Uterus (tissue), 3 donors: ENCODE measurements at regions not wholly inside any gene's neighbourhood (a gene's known extent, or its start where the extent isn't known, plus 50 kb on each side); places are given as distances from the start of the nearest gene placed in this dataset.

ENCODE experiments used
- DNase-seq, 2 donors: peaks; one replicate each; pipeline ENCODE4 v3.0.0-alpha.2; 2019 to 2020
- H3K27ac ChIP-seq, 2 donors: fragments of 200-600 bp; sonication (generic); 1 replicate in 1 of 2; 2 replicates in 1 of 2; pipeline ENCODE4 v1.5.1; 2016 to 2018
- H3K27me3 ChIP-seq, 2 donors: fragments of 200-600 bp; sonication (generic); one replicate each; pipeline ENCODE4 v1.5.1; 2018 to 2019; ENCODE audit warnings: control low read depth in 1 of 2
- H3K36me3 ChIP-seq, 2 donors: fragments of 200-600 bp; sonication (generic); one replicate each; pipeline ENCODE4 v1.5.1; 2019; ENCODE audit warnings: control low read depth in 1 of 2
- H3K4me1 ChIP-seq, 2 donors: fragments of 200-600 bp; sonication (generic); one replicate each; pipeline ENCODE4 v1.5.1; 2018 to 2019; ENCODE audit warnings: control low read depth in 1 of 2
- H3K4me3 ChIP-seq, 2 donors: fragments of 200-600 bp; sonication (generic); 1 replicate in 1 of 2; 2 replicates in 1 of 2; pipeline ENCODE4 v1.5.1; 2018 to 2019; ENCODE audit warnings: mild to moderate bottlenecking in 1 of 2
- H3K9me3 ChIP-seq, 2 donors: fragments of 200-600 bp; sonication (generic); one replicate each; pipeline ENCODE4 v1.5.1; 2019; ENCODE audit warnings: control low read depth in 1 of 2
- POLR2A ChIP-seq, 2 donors: fragments of 450-650 bp; IDR thresholded peaks; one replicate each; pipeline ENCODE4 v1.6.1; 2016; ENCODE audit warnings: antibody characterized with exemption in 2 of 2, mild to moderate bottlenecking in 1 of 2, moderate library complexity in 1 of 2
- intact Hi-C: fragments of 100-400 bp; cut with DNase I; formaldehyde crosslinking; loops from one replicate; pipeline ENCODE4 v1.15.1; 2023; ENCODE audit warnings: low total_unique reads
- TF ChIP-seq, protein P1 (sequence below), 4 experiments: fragments of 200-600 bp in 2 of 4; fragments of 450-650 bp in 2 of 4; sonication (generic) in 2 of 4; IDR thresholded peaks; one replicate each; pipeline ENCODE4 v1.5.1; 2016 to 2019; ENCODE audit warnings: antibody characterized with exemption in 4 of 4, mild to moderate bottlenecking in 2 of 4, moderate library complexity in 1 of 4
- donor health status: DM: yes; HTN: yes; CAD: no.

DNA sequence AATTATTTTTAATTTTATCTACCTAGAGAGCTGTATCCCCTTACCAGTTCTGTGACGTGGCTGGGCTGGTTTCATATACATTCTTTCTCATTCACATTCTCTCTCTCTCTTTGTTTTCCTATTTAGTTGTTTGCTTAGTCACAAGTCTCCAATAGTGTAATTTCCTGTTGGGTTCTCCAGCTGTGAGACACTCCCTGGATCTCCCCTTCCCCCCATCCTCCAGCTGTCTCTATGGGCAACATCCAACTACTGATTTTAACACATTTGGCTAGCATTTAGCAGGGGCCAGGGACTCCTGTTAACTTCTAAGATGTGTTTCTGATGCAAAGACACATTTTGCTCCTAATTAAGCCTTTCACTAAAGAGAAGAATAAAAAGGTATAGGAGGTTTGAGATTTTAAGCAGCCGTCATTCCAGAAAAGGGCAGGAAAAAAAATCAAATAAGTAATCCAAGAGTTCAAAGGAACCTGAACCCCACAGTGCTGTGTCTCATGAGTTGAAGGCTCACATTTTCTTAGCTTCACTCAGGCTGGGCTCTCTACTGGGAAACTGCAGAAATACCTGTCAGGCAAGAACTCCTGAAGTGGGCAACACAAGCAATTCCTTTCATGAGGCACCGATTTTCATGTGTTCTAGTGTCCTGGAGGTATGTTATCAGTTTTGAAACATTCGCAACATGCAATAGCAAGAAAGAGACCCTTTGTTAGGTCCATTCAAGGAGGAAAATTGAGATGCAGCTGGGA is 198.7 kb upstream of the C9orf72 start:
- TF ChIP-seq, protein P1, sequence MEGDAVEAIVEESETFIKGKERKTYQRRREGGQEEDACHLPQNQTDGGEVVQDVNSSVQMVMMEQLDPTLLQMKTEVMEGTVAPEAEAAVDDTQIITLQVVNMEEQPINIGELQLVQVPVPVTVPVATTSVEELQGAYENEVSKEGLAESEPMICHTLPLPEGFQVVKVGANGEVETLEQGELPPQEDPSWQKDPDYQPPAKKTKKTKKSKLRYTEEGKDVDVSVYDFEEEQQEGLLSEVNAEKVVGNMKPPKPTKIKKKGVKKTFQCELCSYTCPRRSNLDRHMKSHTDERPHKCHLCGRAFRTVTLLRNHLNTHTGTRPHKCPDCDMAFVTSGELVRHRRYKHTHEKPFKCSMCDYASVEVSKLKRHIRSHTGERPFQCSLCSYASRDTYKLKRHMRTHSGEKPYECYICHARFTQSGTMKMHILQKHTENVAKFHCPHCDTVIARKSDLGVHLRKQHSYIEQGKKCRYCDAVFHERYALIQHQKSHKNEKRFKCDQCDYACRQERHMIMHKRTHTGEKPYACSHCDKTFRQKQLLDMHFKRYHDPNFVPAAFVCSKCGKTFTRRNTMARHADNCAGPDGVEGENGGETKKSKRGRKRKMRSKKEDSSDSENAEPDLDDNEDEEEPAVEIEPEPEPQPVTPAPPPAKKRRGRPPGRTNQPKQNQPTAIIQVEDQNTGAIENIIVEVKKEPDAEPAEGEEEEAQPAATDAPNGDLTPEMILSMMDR (IDR thresholded peaks at IDR 0.05): no peak
- TF ChIP-seq POLR2A (IDR thresholded peaks at IDR 0.05): no peak
- Histone ChIP-seq H3K4me3 (no peak overlapping the region), H3K27ac (no peak overlapping the region), H3K9me3 (no peaks in the 10 kb centered on the region), H3K4me1 (no peaks in the 10 kb centered on the region), H3K36me3 (no peaks in the 10 kb centered on the region), H3K27me3 (no peaks in the 10 kb centered on the region)
- no peak for DNase-seq
- intact Hi-C loops: no loop called here

DNA sequence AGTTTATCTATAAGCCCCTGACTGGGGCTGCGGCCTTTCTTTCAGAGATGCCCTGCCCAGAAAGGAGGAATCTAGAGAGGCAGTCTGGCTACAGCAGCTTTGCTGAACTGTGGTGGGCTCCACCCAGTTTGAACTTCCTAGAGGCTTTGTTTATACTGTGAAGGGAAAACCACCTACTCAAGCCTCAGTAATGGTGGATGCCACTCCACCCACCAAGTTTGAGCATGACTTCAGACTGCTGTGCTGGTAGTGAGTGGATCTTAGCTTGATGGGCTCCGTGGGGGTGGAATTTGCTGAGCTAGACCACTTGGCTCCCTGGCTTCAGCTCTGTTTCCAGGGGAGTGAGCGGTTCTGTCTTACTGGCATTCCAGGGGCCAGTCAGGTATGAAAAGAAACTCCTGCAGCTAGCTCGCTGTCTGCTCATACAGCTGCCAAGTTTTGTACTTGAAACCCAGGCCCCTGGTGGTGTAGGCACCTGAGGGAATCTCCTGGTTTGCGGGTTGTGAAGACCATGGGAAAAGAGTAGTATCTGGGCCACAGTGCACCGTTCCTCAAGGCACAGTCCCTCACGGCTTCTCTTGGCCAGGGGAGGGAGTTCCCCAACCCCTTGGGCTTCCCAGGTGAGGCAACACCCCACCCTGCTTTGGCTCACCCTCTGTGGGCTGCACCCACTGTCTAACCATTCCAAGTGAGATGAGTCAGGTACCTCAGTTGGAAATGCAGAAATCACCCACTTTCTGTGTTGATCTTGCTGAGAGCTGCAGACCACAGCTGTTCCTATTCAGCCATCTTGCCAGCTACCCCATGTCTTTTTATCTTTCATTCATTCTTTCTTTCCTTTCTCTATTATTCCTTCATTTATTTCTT is 211.8 kb upstream of the C9orf72 start:
- DNase-seq: no peak
- Histone ChIP-seq H3K27ac (no peak overlapping the region), H3K4me1 (no peaks in the 10 kb centered on the region), H3K36me3 (no peaks in the 10 kb centered on the region), H3K27me3 (no peaks in the 10 kb centered on the region), H3K9me3 (no peaks in the 10 kb centered on the region), H3K4me3 (no peak overlapping the region)
- intact Hi-C loops: no loop called here
- TF ChIP-seq POLR2A (IDR thresholded peaks at IDR 0.05): no peak
- TF ChIP-seq, protein P1 (IDR thresholded peaks at IDR 0.05): no peak

DNA sequence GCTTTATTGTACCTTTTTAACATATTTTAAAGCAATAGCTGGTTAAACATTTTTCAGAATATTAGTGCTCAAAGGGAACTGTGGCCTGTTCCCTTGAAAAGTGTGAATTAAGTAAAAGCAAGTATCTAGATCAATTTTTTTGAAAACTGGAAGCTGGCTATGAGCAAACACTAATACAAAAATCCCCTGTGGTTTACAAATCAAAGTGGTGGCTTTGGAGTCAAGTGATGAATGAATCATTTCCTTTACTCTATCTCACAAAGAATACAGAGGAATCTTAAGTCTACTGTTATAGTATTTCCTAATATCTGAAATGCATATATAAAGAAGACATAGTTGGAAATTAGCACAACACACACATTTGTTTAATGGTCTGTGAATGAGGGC is 212.4 kb upstream of the C9orf72 start:
- Histone ChIP-seq H3K27ac (no peak overlapping the region), H3K4me3 (no peak overlapping the region), H3K36me3 (no peaks in the 10 kb centered on the region), H3K27me3 (no peaks in the 10 kb centered on the region), H3K9me3 (no peaks in the 10 kb centered on the region), H3K4me1 (no peaks in the 10 kb centered on the region)
- TF ChIP-seq POLR2A (IDR thresholded peaks at IDR 0.05): no peak
- TF ChIP-seq, protein P1 (IDR thresholded peaks at IDR 0.05): no peak
- DNase-seq: no peak
- intact Hi-C loops: no loop called here

DNA sequence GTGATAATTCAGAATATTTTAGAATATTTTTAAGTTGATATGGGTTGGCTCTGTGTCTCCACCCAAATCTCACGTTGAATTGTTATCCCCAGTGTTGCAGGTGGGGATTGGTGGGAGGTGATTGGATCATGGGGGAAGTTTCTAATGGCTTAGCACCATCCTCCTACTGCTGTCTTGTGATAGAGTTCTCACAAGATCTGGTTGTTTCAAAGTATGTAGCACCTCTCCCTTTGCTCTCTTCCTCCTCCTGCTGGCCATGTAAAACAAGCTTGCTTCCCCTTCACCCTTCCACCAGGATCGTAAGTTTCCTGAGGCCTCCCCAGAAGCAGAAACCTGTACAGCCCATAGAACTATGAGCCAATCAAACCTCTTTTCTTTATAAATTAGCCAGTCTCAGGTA is 214.6 kb upstream of the C9orf72 start:
- Histone ChIP-seq H3K4me1 (no peaks in the 10 kb centered on the region), H3K9me3 (no peaks in the 10 kb centered on the region), H3K36me3 (no peaks in the 10 kb centered on the region), H3K27ac (no peak overlapping the region), H3K27me3 (no peaks in the 10 kb centered on the region), H3K4me3 (no peak overlapping the region)
- TF ChIP-seq, protein P1 (IDR thresholded peaks at IDR 0.05): no peak
- TF ChIP-seq POLR2A (IDR thresholded peaks at IDR 0.05): no peak
- DNase-seq: no peak
- intact Hi-C loops: no loop called here

DNA sequence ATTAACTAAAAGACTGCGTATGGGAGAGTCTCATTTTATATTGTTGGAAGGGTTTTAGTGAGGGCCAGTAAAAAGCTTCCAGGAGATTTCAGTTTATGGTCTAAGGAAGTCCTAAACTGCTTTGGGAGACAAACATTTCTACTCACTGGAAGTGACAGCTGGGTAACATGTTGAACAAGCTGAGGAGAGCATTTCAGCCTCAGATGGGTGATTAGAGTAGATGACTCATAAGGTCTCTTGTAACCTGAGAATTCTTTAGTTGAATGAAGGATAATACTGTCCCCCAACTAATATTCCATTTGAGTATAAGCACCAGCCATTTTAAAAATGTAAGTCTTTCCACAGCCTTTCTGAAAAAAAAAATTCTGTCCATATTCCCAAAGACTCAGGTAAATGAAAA is 218.0 kb upstream of the C9orf72 start:
- Histone ChIP-seq H3K4me1 (no peaks in the 10 kb centered on the region), H3K27ac (no peak overlapping the region), H3K36me3 (no peaks in the 10 kb centered on the region), H3K27me3 (no peaks in the 10 kb centered on the region), H3K9me3 (no peaks in the 10 kb centered on the region), H3K4me3 (no peak overlapping the region)
- intact Hi-C loops: no loop called here
- no peak for TF ChIP-seq POLR2A (IDR thresholded peaks at IDR 0.05)
- TF ChIP-seq, protein P1 (IDR thresholded peaks at IDR 0.05): no peak
- DNase-seq: no peak
